Neuronal stem cell (in vitro differentiated cells): ENCODE measurements at regions not wholly inside any gene's neighbourhood (a gene's known extent, or its start where the extent isn't known, plus 50 kb on each side); places are given as distances from the start of the nearest gene placed in this dataset.

Source experiments
- DNase-seq: peaks from one replicate; pipeline ENCODE4 v3.0.0-alpha.2; 2013; ENCODE audit warnings: low spot score
- H2AFZ ChIP-seq: one replicate; pipeline ENCODE4 v1.6.1; 2013; ENCODE audit warnings: mild to moderate bottlenecking, low read length, inconsistent platforms
- H2AK5ac ChIP-seq: 2 replicates; pipeline ENCODE4 v1.6.1; 2013; ENCODE audit warnings: low read depth, mild to moderate bottlenecking, inconsistent platforms, low read length, moderate library complexity, mixed read lengths
- H2BK120ac ChIP-seq: 2 replicates; pipeline ENCODE4 v1.6.1; 2013; ENCODE audit warnings: low read depth, mild to moderate bottlenecking, inconsistent platforms, low read length, moderate library complexity, mixed read lengths
- H2BK12ac ChIP-seq: one replicate; pipeline ENCODE4 v1.6.1; 2013; ENCODE audit warnings: low read length, inconsistent platforms
- H2BK15ac ChIP-seq: 2 replicates; pipeline ENCODE4 v1.6.1; 2013; ENCODE audit warnings: mild to moderate bottlenecking, low read length, inconsistent platforms, mixed read lengths
- H2BK5ac ChIP-seq: one replicate; pipeline ENCODE4 v1.6.1; 2013; ENCODE audit warnings: inconsistent platforms, mild to moderate bottlenecking, low read length, moderate library complexity
- H3K14ac ChIP-seq: one replicate; pipeline ENCODE4 v1.6.1; 2013; ENCODE audit warnings: low read length, inconsistent platforms
- H3K18ac ChIP-seq: 2 replicates; pipeline ENCODE4 v1.6.1; 2013; ENCODE audit warnings: low read length, inconsistent platforms
- H3K23ac ChIP-seq: 2 replicates; pipeline ENCODE4 v1.6.1; 2013; ENCODE audit warnings: low read depth, mild to moderate bottlenecking, mixed read lengths, low read length, inconsistent platforms; ENCODE audit not compliant: poor library complexity
- H3K27ac ChIP-seq: replicated peaks from 3 replicates; pipeline ENCODE4 v1.5.1; 2013; ENCODE audit warnings: low read length, inconsistent platforms
- H3K27me3 ChIP-seq, 3 experiments: 2 replicates each; pipeline ENCODE4 v1.6.1; 2013; ENCODE audit warnings: low read length in 3 of 3, mild to moderate bottlenecking in 2 of 3, inconsistent platforms in 1 of 3, low read depth in 1 of 3, mixed read lengths in 1 of 3, moderate library complexity in 1 of 3; ENCODE audit not compliant: control insufficient read depth in 3 of 3, insufficient read depth in 3 of 3
- H3K36me3 ChIP-seq, 2 donors: replicated peaks in 1 of 2; 2 replicates each; pipeline ENCODE4 v1.6.1; 2013; ENCODE audit warnings: low read length in 2 of 2; ENCODE audit not compliant: control insufficient read depth in 2 of 2, insufficient read depth in 2 of 2
- H3K4ac ChIP-seq: 2 replicates; pipeline ENCODE4 v1.6.1; 2013; ENCODE audit warnings: inconsistent platforms, mild to moderate bottlenecking, low read length, moderate library complexity
- H3K4me1 ChIP-seq, 2 donors: 1 replicate in 1 of 2; 2 replicates in 1 of 2; pipeline ENCODE4 v1.6.1; 2013; ENCODE audit warnings: low read length in 2 of 2, low read depth in 1 of 2; ENCODE audit not compliant: control insufficient read depth in 2 of 2, insufficient read depth in 1 of 2
- H3K4me2 ChIP-seq: one replicate; pipeline ENCODE4 v1.6.1; 2013; ENCODE audit warnings: mild to moderate bottlenecking, low read length, inconsistent platforms; ENCODE audit not compliant: insufficient read depth, poor library complexity, severe bottlenecking
- H3K4me3 ChIP-seq, 2 donors: 2 replicates each; pipeline ENCODE4 v1.5.1; 2013; ENCODE audit warnings: low read length in 2 of 2, mild to moderate bottlenecking in 2 of 2, inconsistent platforms in 1 of 2, moderate library complexity in 1 of 2
- H3K79me1 ChIP-seq: one replicate; pipeline ENCODE4 v1.6.1; 2013; ENCODE audit warnings: low read depth, mild to moderate bottlenecking, inconsistent platforms, low read length, moderate library complexity
- H3K9ac ChIP-seq: one replicate; pipeline ENCODE4 v1.6.1; 2013; ENCODE audit warnings: mild to moderate bottlenecking, low read depth, low read length, inconsistent platforms; ENCODE audit not compliant: poor library complexity
- H3K9me3 ChIP-seq, 2 donors: replicated peaks in 1 of 2; 2 replicates each; pipeline versions ENCODE3 to v1.6.1; 2013; ENCODE audit warnings: low read length in 2 of 2, mild to moderate bottlenecking in 2 of 2, inconsistent platforms in 1 of 2, low read depth in 1 of 2, mixed read lengths in 1 of 2, moderate library complexity in 1 of 2; ENCODE audit not compliant: control insufficient read depth in 2 of 2, insufficient read depth in 1 of 2
- H4K8ac ChIP-seq: one replicate; pipeline ENCODE4 v1.6.1; 2013; ENCODE audit warnings: low read depth, mild to moderate bottlenecking, inconsistent platforms, low read length, moderate library complexity
- H4K91ac ChIP-seq: one replicate; pipeline ENCODE4 v1.6.1; 2013; ENCODE audit warnings: low read length, low read depth, mild to moderate bottlenecking, inconsistent platforms; ENCODE audit not compliant: poor library complexity
- WGBS, 2 donors: extraction: QIAGEN DNeasy Blood & Tissue Kit; methylation state at CpG; one replicate each; pipeline ENCODE4 v1.1.7; 2013; ENCODE audit warnings: missing lambda C conversion rate in 2 of 2, mixed read lengths in 1 of 2; ENCODE audit not compliant: insufficient read length in 2 of 2, insufficient replicate concordance in 1 of 2; ENCODE audit errors: extremely low coverage in 2 of 2; 5-methylcytosine and 5-hydroxymethylcytosine counted together

- Histone ChIP-seq H4K91ac (no peak overlapping the region), H3K79me1 (no peaks in the 10 kb centered on the region), H3K36me3 (no peaks in the 10 kb centered on the region), H3K4ac (no peak overlapping the region), H2BK5ac (no peak overlapping the region), H3K4me3 (no peak overlapping the region), H3K27ac (no peak overlapping the region), H3K9ac (no peak overlapping the region), H4K8ac (no peak overlapping the region), H2BK120ac (no peak overlapping the region), H3K14ac (no peak overlapping the region), H3K4me1 (peaks cover 0 to 3% of the 10 kb centered on the region in 2 donors), H2AK5ac (no peak overlapping the region), H2BK15ac (no peak overlapping the region), H3K23ac (no peak overlapping the region), H3K27me3 (peaks cover 0 to under 1% (median 0%) of the 10 kb centered on the region in 3 experiments), H2BK12ac (no peak overlapping the region), H2AFZ (no peak overlapping the region), H3K4me2 (no peak overlapping the region), H3K9me3 (peaks cover 0 to 6% of the 10 kb centered on the region in 2 donors), H3K18ac (no peak overlapping the region)
- WGBS, 2 donors: no CpG with 5 or more reads among the region's 1 CpG
- no peak for DNase-seq
Measured at GRCh38 chr18:26736301-26736700, 129.2 kb downstream of the AQP4 start.

- Histone ChIP-seq H2AFZ (no peak overlapping the region), H3K27me3 (peaks cover 0 to 1% (median 0%) of the 10 kb centered on the region in 3 experiments), H3K4me2 (no peak overlapping the region), H3K4me1 (peaks cover 0 to under 1% of the 10 kb centered on the region in 2 donors), H3K4me3 (no peak overlapping the region), H3K14ac (no peak overlapping the region), H2AK5ac (no peak overlapping the region), H3K27ac (no peak overlapping the region), H3K23ac (no peak overlapping the region), H3K4ac (no peak overlapping the region), H2BK120ac (no peak overlapping the region), H2BK5ac (no peak overlapping the region), H3K18ac (no peak overlapping the region), H3K9me3 (peaks cover 0 to 6% of the 10 kb centered on the region in 2 donors), H2BK12ac (no peak overlapping the region), H4K91ac (no peak overlapping the region), H3K79me1 (no peaks in the 10 kb centered on the region), H2BK15ac (no peak overlapping the region), H4K8ac (no peak overlapping the region), H3K36me3 (no peaks in the 10 kb centered on the region), H3K9ac (no peak overlapping the region)
- no CpG with 5 or more reads among the region's 4 CpGs for WGBS, 2 donors
- no peak for DNase-seq
Measured at GRCh38 chr18:26734760-26735159, 130.7 kb downstream of the AQP4 start.

- H3K79me1 ChIP-seq: no peaks in the 10 kb centered on the region
- no peak overlapping the region for H3K18ac ChIP-seq
- H3K4me1 ChIP-seq: peaks cover 4 to 7% of the 10 kb centered on the region in 2 donors
- no peak overlapping the region for H2BK5ac ChIP-seq
- H3K9me3 ChIP-seq: no peaks in the 10 kb centered on the region
- no peak overlapping the region for H3K23ac ChIP-seq
- H2AK5ac ChIP-seq: no peak overlapping the region
- no peak overlapping the region for H3K4me3 ChIP-seq
- H2AFZ ChIP-seq: peak overlapping the region; percentile 59
- H4K8ac ChIP-seq: no peak overlapping the region
- H3K4me2 ChIP-seq: no peak overlapping the region
- H4K91ac ChIP-seq: no peak overlapping the region
- H3K36me3 ChIP-seq: no peaks in the 10 kb centered on the region
- peak; percentile 50 for DNase-seq
- H3K4ac ChIP-seq: no peak overlapping the region
- H2BK120ac ChIP-seq: no peak overlapping the region
- H3K9ac ChIP-seq: no peak overlapping the region
- no peak overlapping the region for H3K27ac ChIP-seq
- H2BK15ac ChIP-seq: no peak overlapping the region
- peaks cover 0 to 6% (median 0%) of the 10 kb centered on the region in 3 experiments for H3K27me3 ChIP-seq
- H2BK12ac ChIP-seq: no peak overlapping the region
- H3K14ac ChIP-seq: no peak overlapping the region
- WGBS, 2 donors: no CpG with 5 or more reads among the region's 2 CpGs
Measured at GRCh38 chr18:26729449-26729848, 136.1 kb downstream of the AQP4 start.

GRCh38 chr18:26729008-26729407, 136.5 kb downstream of the AQP4 start:
- Histone ChIP-seq H2AFZ (peak overlapping the region; percentile 59), H3K4me2 (no peak overlapping the region), H3K9me3 (no peaks in the 10 kb centered on the region), H3K36me3 (no peaks in the 10 kb centered on the region), H3K18ac (no peak overlapping the region), H3K23ac (no peak overlapping the region), H2BK12ac (no peak overlapping the region), H2BK15ac (no peak overlapping the region), H3K27ac (no peak overlapping the region), H3K4me3 (no peak overlapping the region), H3K14ac (no peak overlapping the region), H2BK120ac (no peak overlapping the region), H3K9ac (no peak overlapping the region), H3K4me1 (peaks cover 4 to 7% of the 10 kb centered on the region in 2 donors), H4K8ac (no peak overlapping the region), H3K27me3 (peaks cover 0 to 6% (median 0%) of the 10 kb centered on the region in 3 experiments), H2BK5ac (no peak overlapping the region), H4K91ac (no peak overlapping the region), H3K79me1 (no peaks in the 10 kb centered on the region), H2AK5ac (no peak overlapping the region), H3K4ac (no peak overlapping the region)
- no peak for DNase-seq
- WGBS, 2 donors: no CpG with 5 or more reads among the region's 3 CpGs
